Vagina (tissue), 2 donors: ENCODE measurements at regions not wholly inside any gene's neighbourhood (a gene's known extent, or its start where the extent isn't known, plus 50 kb on each side); places are given as distances from the start of the nearest gene placed in this dataset.

Source experiments
- DNase-seq, 2 donors: peaks; one replicate each; pipeline ENCODE4 v3.0.0-alpha.2; 2017; ENCODE audit errors: extremely low spot score in 2 of 2
- H3K27ac ChIP-seq: fragments of 200-600 bp; sonication (generic); one replicate; pipeline ENCODE4 v1.5.1; 2019
- H3K27me3 ChIP-seq: fragments of 200-600 bp; sonication (generic); one replicate; pipeline ENCODE4 v1.5.1; 2019
- H3K36me3 ChIP-seq, 2 donors: fragments of 200-600 bp; sonication (generic); one replicate each; pipeline ENCODE4 v1.5.1; 2017 to 2019
- H3K4me1 ChIP-seq: fragments of 200-600 bp; sonication (generic); one replicate; pipeline ENCODE4 v1.5.1; 2019
- H3K4me3 ChIP-seq, 2 donors: fragments of 200-600 bp; sonication (generic); 1 replicate in 1 of 2; 2 replicates in 1 of 2; pipeline ENCODE4 v1.5.1; 2016 to 2019
- H3K9me3 ChIP-seq: fragments of 200-600 bp; sonication (generic); one replicate; pipeline ENCODE4 v1.5.1; 2019
- CTCF ChIP-seq, 3 experiments: fragments of 450-650 bp in 2 of 3; fragments of 200-600 bp in 1 of 3; sonication (generic) in 1 of 3; IDR thresholded peaks; one replicate each; pipeline ENCODE4 v1.5.1; 2017 to 2019; ENCODE audit warnings: antibody characterized with exemption in 3 of 3, mild to moderate bottlenecking in 2 of 3, moderate library complexity in 2 of 3
- POLR2A ChIP-seq, 2 donors: fragments of 450-650 bp; IDR thresholded peaks; one replicate each; pipeline ENCODE4 v1.6.1; 2017; ENCODE audit warnings: antibody characterized with exemption in 2 of 2, mild to moderate bottlenecking in 2 of 2, moderate library complexity in 2 of 2
- POLR2AphosphoS5 ChIP-seq, 2 donors: sonication (generic); formaldehyde crosslinking; IDR thresholded peaks; one replicate each; pipeline ENCODE4 v1.9.0; 2017; ENCODE audit warnings: antibody characterized with exemption in 2 of 2, mild to moderate bottlenecking in 2 of 2, low read depth in 1 of 2; ENCODE audit not compliant: insufficient read depth in 1 of 2
- intact Hi-C: fragments of 100-400 bp; cut with DNase I; formaldehyde crosslinking; loops from one replicate; pipeline ENCODE4 v1.15.1; 2023

DNA sequence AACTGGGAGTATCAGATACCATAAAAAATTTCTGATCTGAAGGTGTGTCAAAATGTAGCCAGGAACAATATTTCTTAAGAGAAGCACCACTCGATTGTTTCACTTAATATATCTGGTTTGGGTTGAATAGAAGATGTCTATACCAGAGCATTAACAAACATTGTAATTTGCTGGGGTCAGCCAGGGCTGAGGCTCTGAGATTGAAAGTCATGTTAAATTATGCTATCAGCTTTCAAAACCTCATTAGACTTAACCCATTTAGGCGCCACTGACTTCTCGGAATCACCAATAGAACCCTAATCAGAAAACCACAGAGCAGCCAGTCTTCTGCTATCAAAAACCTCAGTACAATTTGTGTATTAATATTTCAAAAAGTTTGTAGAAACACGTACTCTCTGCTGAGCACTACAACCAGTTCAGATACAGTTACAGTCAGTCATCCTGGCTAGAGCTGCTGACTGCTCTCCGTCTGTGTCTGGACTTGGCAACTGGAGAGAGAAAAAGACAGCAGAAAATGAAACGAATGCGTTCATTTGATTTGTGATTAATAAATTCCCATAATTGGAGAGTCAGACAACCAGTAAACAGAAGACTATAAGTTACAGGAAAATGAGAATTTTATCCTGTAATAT lies 848.6 kb upstream of the PABPC4L start:
- no peaks in the 10 kb centered on the region for H3K27me3 ChIP-seq
- H3K4me1 ChIP-seq, result no peaks in the 10 kb centered on the region
- no peaks in the 10 kb centered on the region for H3K9me3 ChIP-seq
- intact Hi-C loops, result no loop called here
- H3K36me3 ChIP-seq, result no peaks in the 10 kb centered on the region
- no peak overlapping the region for H3K4me3 ChIP-seq
- H3K27ac ChIP-seq, result no peak overlapping the region
- DNase-seq, result no peak
- TF ChIP-seq POLR2AphosphoS5 (IDR thresholded peaks at IDR 0.05; ENCODE audit: insufficient read depth in 1 of 2, low read depth in 1 of 2), result no peak
- no peak for TF ChIP-seq CTCF (IDR thresholded peaks at IDR 0.05)
- no peak for TF ChIP-seq POLR2A (IDR thresholded peaks at IDR 0.05)

GRCh38 chr4:135032670-135033069 lies 831.1 kb upstream of the PABPC4L start:
- H3K27me3 ChIP-seq, result no peaks in the 10 kb centered on the region
- intact Hi-C loops, result no loop called here
- no peaks in the 10 kb centered on the region for H3K36me3 ChIP-seq
- TF ChIP-seq POLR2AphosphoS5 (IDR thresholded peaks at IDR 0.05; ENCODE audit: insufficient read depth in 1 of 2, low read depth in 1 of 2) (no peak), CTCF (IDR thresholded peaks at IDR 0.05) (no peak), POLR2A (IDR thresholded peaks at IDR 0.05) (no peak)
- no peaks in the 10 kb centered on the region for H3K4me1 ChIP-seq
- H3K9me3 ChIP-seq, result no peaks in the 10 kb centered on the region
- H3K27ac ChIP-seq, result no peak overlapping the region
- H3K4me3 ChIP-seq, result no peak overlapping the region
- no peak for DNase-seq

GRCh38 chr4:135015771-135016170 lies 814.2 kb upstream of the PABPC4L start:
- intact Hi-C loops, result no loop called here
- TF ChIP-seq POLR2AphosphoS5 (IDR thresholded peaks at IDR 0.05; ENCODE audit: insufficient read depth in 1 of 2, low read depth in 1 of 2), result no peak
- TF ChIP-seq CTCF (IDR thresholded peaks at IDR 0.05), result no peak
- TF ChIP-seq POLR2A (IDR thresholded peaks at IDR 0.05), result no peak
- Histone ChIP-seq H3K36me3 (no peaks in the 10 kb centered on the region), H3K4me1 (no peaks in the 10 kb centered on the region), H3K27ac (no peak overlapping the region), H3K4me3 (no peak overlapping the region), H3K27me3 (no peaks in the 10 kb centered on the region), H3K9me3 (no peaks in the 10 kb centered on the region)
- DNase-seq, result no peak

DNA sequence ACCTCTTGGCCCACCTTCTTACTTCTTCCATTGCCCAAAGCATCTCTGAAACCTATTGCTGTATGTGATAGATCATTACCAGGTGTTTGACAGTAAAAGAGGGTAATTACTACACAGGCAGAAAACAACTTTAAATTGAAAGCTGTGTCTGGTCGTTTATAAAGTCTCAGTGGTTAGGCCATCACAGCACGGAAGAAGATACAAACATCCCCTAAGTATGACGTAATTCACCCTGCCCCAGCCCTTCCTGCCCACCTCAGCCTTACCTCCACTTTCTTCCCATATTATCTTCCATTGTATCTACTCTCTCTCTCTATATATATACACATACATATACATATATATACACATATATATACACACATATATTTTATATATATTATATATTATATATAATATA lies 805.8 kb upstream of the PABPC4L start:
- intact Hi-C loops, result no loop called here
- DNase-seq, result no peak
- no peaks in the 10 kb centered on the region for H3K27me3 ChIP-seq
- no peaks in the 10 kb centered on the region for H3K36me3 ChIP-seq
- TF ChIP-seq POLR2A (IDR thresholded peaks at IDR 0.05) (no peak), POLR2AphosphoS5 (IDR thresholded peaks at IDR 0.05; ENCODE audit: insufficient read depth in 1 of 2, low read depth in 1 of 2) (no peak)
- H3K27ac ChIP-seq, result no peak overlapping the region
- no peak overlapping the region for H3K4me3 ChIP-seq
- no peaks in the 10 kb centered on the region for H3K4me1 ChIP-seq
- H3K9me3 ChIP-seq, result no peaks in the 10 kb centered on the region

DNA sequence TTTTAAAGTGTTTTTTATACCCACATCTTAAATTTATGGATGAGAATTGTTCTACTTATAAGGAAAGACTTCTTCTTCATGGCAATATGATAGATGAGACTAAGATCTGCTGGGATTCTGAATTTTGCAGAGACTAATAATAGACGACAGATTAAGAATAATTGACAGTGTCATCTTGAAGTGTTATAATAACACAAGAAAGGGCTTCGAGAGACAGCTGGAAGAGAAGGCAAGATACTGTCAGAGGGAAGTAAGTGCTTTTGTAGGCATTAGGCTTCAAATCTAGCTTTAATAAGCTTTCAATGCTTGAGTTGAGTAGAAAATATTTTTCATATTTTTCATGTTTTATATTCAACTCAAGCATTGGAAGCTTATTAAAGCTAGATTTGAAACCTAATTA lies 797.6 kb upstream of the PABPC4L start:
- TF ChIP-seq POLR2AphosphoS5 (IDR thresholded peaks at IDR 0.05; ENCODE audit: insufficient read depth in 1 of 2, low read depth in 1 of 2) (no peak), CTCF (IDR thresholded peaks at IDR 0.05) (no peak), POLR2A (IDR thresholded peaks at IDR 0.05) (no peak)
- Histone ChIP-seq H3K27ac (no peak overlapping the region), H3K36me3 (no peaks in the 10 kb centered on the region), H3K4me3 (no peak overlapping the region), H3K9me3 (no peaks in the 10 kb centered on the region), H3K27me3 (no peaks in the 10 kb centered on the region), H3K4me1 (no peaks in the 10 kb centered on the region)
- intact Hi-C loops, result no loop called here
- DNase-seq, result no peak
